Fibroblast of skin of right biceps (primary cell): ENCODE measurements at regions not wholly inside any gene's neighbourhood (a gene's known extent, or its start where the extent isn't known, plus 50 kb on each side); places are given as distances from the start of the nearest gene placed in this dataset.

ENCODE experiments used
- DNase-seq: peaks from one replicate; pipeline ENCODE4 v3.0.0-alpha.2; 2013

- DNase-seq = no peak
Observed at GRCh38 chr2:190785334-190785733, 95.3 kb upstream of the GLS start.

GRCh38 chr2:190786404-190787166, 94.0 kb upstream of the GLS start:
- DNase-seq = no peak

- DNase-seq = no peak
Observed at GRCh38 chr2:190787743-190788235, 92.8 kb upstream of the GLS start.

- DNase-seq = no peak
Observed at GRCh38 chr2:190789074-190790004, 91.3 kb upstream of the GLS start.

GRCh38 chr2:190791347-190791975, 89.2 kb upstream of the GLS start:
- peak; percentile 85 for DNase-seq

GRCh38 chr2:190791976-190792575, 88.5 kb upstream of the GLS start:
- peak; percentile 42 for DNase-seq

- DNase-seq = peak; percentile 57
Observed at GRCh38 chr2:190792956-190793888, 87.4 kb upstream of the GLS start.

GRCh38 chr2:190794377-190794776, 86.2 kb upstream of the GLS start:
- no peak for DNase-seq

- peak; percentile 44 for DNase-seq
Observed at GRCh38 chr2:190794790-190795189, 85.8 kb upstream of the GLS start.

GRCh38 chr2:190795686-190796085, 84.9 kb upstream of the GLS start:
- DNase-seq = no peak

GRCh38 chr2:190799999-190800398, 80.6 kb upstream of the GLS start:
- DNase-seq = no peak

GRCh38 chr2:190800528-190800927, 80.1 kb upstream of the GLS start:
- no peak for DNase-seq

GRCh38 chr2:190802129-190802528, 78.5 kb upstream of the GLS start:
- no peak for DNase-seq

- DNase-seq = no peak
Observed at GRCh38 chr2:190802626-190803209, 77.9 kb upstream of the GLS start.

- DNase-seq = peak; percentile 37
Observed at GRCh38 chr2:190804182-190804795, 76.3 kb upstream of the GLS start.

- no peak for DNase-seq
Observed at GRCh38 chr2:190805126-190805525, 75.5 kb upstream of the GLS start.

- no peak for DNase-seq
Observed at GRCh38 chr2:190805843-190806242, 74.8 kb upstream of the GLS start.

GRCh38 chr2:190807886-190808285, 72.7 kb upstream of the GLS start:
- DNase-seq = no peak

- no peak for DNase-seq
Observed at GRCh38 chr2:190809139-190809764, 71.4 kb upstream of the GLS start.

- DNase-seq = no peak
Observed at GRCh38 chr2:190809876-190810525, 70.6 kb upstream of the GLS start.
